Activated CD4-positive, alpha-beta T cell treated with anti-CD3 and anti-CD28 coated beads, Interleukin-2, amount 50 U/mL, for 16 hours (primary cell): ENCODE measurements at regions not wholly inside any gene's neighbourhood (a gene's known extent, or its start where the extent isn't known, plus 50 kb on each side); places are given as distances from the start of the nearest gene placed in this dataset.

Source experiments
- DNase-seq: peaks from one replicate; pipeline ENCODE4 v3.0.0-alpha.2; 2020

DNA sequence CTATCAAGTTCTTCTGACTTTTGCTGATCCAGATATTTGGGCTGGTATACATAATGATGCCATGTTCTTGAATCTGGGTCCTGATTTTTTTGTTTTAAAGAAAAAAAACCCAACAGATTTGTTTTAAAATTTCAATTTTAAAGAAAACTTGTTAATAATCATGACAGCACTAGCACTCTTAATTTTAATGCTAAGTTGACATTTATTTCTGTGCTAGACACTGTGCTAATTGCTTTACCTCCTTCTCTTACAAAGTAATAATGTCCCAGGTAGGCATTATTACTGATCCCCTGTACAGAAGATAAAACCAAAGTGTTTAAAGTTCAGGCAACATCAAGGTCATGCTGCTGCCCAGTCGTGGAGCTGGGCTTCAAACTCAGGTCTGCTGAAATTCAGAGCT is 101.9 kb downstream of the ZNF608 start:
- DNase-seq: no peak

- no peak for DNase-seq
These were observed 102.3 kb downstream of the ZNF608 start for GRCh38 chr5:124644138-124644537.

- DNase-seq: no peak
These were observed 103.1 kb downstream of the ZNF608 start for GRCh38 chr5:124643336-124643735.

DNA sequence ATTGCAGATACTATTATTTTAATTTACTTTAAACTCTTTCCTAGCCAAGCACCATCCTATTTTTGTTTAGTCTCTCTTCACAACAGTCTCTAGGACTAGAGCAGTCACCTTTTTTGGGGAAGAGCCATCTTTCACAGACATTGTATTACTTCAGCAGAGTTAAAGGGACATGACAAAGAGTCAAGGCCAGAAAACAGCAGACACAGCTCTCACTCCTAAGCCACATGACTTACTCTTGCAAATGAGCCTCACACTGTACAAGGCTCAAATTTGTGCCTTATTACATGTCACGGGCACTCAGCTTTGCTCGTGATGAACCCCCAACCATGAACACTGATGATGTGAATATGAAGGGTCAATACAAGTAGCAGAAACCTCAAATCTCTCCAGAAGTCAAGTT is 104.3 kb downstream of the ZNF608 start:
- DNase-seq: no peak

DNA sequence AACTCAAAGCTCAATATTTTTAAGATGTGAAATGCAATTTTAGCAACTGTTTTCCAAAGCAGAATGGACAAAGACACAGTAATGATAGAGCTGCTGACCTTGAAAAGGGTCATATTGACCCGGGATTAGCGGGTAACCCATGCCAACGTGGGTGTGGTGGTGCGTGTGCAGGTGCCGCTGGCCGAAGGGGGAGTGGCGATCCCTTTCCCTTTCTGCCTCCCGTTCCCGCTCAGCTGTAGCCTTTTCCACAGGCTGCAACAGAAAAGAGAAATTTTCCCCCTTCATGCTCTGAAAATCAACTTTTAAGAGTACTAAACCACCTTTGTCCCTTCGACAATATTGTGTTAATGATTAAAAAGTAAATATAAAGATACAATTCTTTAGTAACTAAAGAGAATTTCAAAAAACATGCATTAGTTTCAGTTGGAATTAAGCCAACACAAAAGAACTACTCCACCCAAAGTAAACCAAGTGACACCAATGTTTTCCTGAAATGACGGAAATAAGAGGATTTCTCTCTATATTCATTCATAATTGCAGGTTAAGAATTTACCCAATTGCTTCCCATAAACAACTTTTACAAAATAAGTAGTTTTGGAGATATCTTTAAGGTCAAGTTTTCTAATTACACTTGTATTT is 105.2 kb downstream of the ZNF608 start:
- DNase-seq: no peak

DNA sequence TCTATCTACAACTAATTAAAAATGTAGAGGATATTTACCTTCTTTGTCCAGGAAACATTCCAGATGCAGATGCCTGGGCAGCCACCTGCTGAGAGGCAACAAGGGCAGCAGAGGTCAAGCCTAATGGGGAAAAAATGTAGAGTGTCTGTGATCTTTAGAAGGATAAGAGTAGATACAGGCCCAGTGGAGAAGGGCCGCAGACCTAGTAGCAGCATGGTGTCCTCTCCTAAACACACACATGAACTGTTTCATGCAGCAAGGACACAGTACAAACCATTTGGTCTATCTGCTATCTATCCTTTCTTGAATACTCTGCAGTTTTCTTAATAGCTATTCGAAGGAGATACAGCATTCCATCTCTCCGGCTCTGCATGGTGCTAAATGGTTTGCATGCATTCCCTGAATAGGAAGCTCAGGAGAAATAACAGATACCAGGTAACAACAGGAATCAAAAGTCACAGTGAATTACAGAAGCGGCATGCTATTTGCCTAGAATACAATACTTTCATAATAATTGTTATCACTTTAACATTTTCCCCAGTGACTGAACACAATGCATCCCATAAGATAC is 107.3 kb downstream of the ZNF608 start:
- no peak for DNase-seq

- DNase-seq: no peak
These were observed 109.4 kb downstream of the ZNF608 start for GRCh38 chr5:124637011-124637410.

DNA sequence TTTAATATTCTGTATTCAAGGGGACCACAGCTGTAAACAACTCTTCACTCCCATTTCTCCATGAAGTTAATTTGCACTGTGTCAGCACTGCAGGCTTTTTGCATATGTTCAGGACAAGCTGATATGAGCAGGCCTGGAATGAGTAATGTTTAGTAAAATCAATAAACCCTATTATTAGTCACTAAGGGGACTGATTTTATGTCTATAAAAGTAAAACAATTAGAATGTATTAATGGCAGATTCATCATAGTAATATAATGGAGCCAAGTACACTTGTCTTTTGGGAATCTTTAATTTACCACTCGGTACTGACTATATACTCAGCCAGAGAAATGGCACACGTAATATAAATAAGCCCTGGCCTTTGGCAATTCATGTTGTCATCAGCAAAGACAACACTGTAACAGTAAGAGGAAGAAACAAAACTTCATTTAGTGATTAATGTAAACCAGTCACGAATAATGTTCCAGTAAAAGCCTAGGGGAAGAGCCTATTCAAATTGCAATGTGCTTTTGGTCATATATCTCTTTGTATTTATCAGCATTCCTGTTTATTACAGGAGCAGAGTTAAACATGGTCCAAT is 111.6 kb downstream of the ZNF608 start:
- no peak for DNase-seq

- no peak for DNase-seq
These were observed 112.2 kb downstream of the ZNF608 start for GRCh38 chr5:124634228-124634739.

GRCh38 chr5:124633209-124633608 is 113.2 kb downstream of the ZNF608 start:
- DNase-seq: no peak

- no peak for DNase-seq
These were observed 114.4 kb downstream of the ZNF608 start for GRCh38 chr5:124631874-124632550.

- no peak for DNase-seq
These were observed 115.4 kb downstream of the ZNF608 start for GRCh38 chr5:124630767-124631704.

DNA sequence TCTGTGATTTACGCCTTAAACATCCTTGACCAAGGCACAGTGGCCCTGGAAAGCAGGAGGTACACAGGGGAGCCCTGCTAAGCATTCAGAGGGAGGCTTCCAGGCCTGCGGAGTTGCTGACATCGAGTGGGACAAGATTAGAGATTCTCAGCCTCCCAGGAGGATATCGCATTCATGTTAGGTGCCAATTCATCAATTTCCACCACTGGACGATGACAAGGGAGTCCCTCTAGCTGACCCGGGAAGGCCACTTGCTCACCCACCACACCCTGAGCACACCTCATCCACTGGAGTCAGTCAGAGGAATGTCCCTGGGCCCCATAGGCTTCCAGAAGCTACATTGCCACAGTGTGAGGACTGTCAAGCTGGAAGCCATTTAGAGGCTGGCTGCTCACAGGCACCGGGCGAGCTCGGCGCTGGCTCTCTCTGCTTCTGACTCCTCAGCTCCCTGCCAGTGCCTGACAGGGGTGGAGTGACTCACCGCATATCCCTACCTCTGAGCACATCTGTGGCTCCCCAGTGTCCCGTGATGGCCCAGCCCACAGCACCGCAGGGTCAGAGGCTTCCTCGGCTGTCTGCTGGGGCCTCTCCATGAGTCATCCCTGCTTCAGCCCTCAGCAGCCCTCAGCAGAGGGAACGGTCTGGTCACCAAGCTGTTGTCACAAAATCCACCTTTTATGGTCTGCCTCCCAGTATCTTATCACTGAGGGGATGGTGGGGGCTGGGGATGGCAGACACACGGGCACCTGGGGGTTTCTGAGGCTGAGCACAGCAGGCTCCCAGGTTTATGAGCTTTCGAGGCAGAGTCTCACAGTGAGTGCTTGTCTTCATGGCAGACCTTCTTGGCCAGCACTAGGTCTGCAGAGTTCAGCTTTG is 117.5 kb downstream of the ZNF608 start:
- no peak for DNase-seq

- no peak for DNase-seq
These were observed 118.4 kb downstream of the ZNF608 start for GRCh38 chr5:124627815-124628595.

DNA sequence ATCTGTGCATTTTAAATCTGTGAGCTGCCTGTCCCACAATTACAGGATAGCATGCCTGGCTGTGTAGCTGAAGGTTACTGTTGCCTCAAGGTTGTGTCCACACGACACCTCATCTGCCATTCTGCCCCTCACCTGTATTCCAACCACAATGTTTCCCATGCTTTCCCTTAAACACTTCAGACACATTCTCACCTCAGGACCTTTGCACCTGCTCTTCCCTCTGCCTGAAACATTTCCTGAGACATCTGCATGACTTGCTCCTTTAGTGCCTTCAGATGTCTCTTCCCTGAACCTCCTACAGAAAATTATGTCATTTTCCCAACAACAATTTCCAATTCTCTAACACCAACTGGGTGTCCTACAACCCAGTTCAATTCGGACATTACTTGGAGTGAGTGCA is 120.4 kb downstream of the ZNF608 start:
- no peak for DNase-seq

GRCh38 chr5:124623265-124623664 is 123.2 kb downstream of the ZNF608 start:
- no peak for DNase-seq

DNA sequence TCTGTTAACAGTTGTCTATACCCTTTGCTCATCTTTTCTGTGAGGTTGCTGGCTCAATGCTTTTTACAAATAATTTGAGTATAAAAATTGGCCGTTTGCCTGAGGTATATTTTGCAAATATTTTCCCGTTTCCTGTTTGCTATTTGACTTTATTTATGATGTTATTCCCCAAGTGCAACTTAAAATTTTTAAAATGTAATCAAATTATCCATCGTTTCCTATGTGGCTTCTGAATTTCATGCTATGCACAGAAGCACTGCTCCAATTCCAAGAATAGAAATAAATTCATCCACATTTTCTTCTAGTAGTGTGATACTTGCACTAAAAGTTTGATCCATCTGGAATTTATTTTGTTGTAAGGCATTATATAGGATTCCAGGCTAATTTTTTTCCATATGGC is 123.6 kb downstream of the ZNF608 start:
- no peak for DNase-seq

- DNase-seq: no peak
These were observed 125.2 kb downstream of the ZNF608 start for GRCh38 chr5:124621279-124621678.

DNA sequence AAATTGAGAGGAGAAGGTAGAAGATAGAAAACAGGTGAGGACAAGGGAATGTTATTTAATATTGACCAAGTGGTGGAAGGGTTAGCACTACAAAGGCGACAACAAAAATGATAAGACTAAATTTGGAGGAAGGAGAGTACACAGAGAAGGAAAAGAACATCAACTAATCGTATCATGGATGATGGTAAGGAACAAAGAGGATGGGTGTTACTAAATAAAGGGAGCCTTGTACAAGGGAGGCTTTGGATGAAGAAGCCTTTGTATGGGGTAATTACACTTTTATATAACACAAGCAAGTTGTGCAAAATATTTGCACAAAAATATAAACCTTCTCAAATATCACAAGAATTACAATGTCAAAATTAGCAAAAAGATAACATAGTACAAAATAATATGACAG is 125.7 kb downstream of the ZNF608 start:
- no peak for DNase-seq

GRCh38 chr5:124619121-124619520 is 127.3 kb downstream of the ZNF608 start:
- DNase-seq: no peak

DNA sequence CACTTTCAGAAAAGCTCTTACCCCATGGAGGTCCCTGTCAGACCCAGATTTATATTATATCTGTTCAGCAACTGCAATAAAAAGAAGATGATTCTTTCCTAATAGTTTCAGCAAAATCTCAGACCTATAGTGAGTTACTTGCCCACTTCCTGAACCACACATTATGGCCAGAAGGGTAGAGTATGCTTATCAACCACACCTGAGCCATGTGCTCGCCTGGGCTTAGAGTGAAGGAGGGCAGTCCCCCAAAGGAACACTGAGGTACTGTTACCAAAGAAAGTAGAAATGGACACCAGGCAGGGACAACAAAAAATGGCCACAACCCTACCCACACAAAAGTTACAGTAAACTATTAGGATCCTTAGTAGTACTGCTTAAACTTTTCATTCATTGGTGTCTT is 128.7 kb downstream of the ZNF608 start:
- DNase-seq: no peak
